ENCODE measurements at regions not wholly inside any gene's neighbourhood (a gene's known extent, or its start where the extent isn't known, plus 50 kb on each side); places are given as distances from the start of the nearest gene placed in this dataset.
"Not testable (repeated sequence)": the region's sequence is repeated elsewhere in the genome, so short reads cannot be mapped to it uniquely, and the experiment has no call there.

- DNase-seq (ENCODE audit: low spot score): no peak
- no peak for TF ChIP-seq CTCF (IDR thresholded peaks at IDR 0.05; ENCODE audit: extremely low read depth, missing control alignments)
These were observed 756.0 kb upstream of the PCDH20 start for GRCh38 chr13:62171697-62172096.

GRCh38 chr13:62168891-62169290 lies 753.2 kb upstream of the PCDH20 start:
- no peak for TF ChIP-seq CTCF (IDR thresholded peaks at IDR 0.05; ENCODE audit: extremely low read depth, missing control alignments)
- no peak for DNase-seq (ENCODE audit: low spot score)

GRCh38 chr13:62167650-62168172 lies 752.1 kb upstream of the PCDH20 start:
- TF ChIP-seq CTCF (IDR thresholded peaks at IDR 0.05; ENCODE audit: extremely low read depth, missing control alignments): no peak
- no peak for DNase-seq (ENCODE audit: low spot score)

- no peak for TF ChIP-seq CTCF (IDR thresholded peaks at IDR 0.05; ENCODE audit: extremely low read depth, missing control alignments)
- no peak for DNase-seq (ENCODE audit: low spot score)
These were observed 747.2 kb upstream of the PCDH20 start for GRCh38 chr13:62162860-62163259.

- DNase-seq (ENCODE audit: low spot score): no peak
- TF ChIP-seq CTCF (IDR thresholded peaks at IDR 0.05; ENCODE audit: extremely low read depth, missing control alignments): no peak
These were observed 742.9 kb upstream of the PCDH20 start for GRCh38 chr13:62158520-62158919.

GRCh38 chr13:62151724-62152123 lies 736.1 kb upstream of the PCDH20 start:
- DNase-seq (ENCODE audit: low spot score): not testable (repeated sequence)

GRCh38 chr13:62142048-62142447 lies 726.4 kb upstream of the PCDH20 start:
- TF ChIP-seq CTCF (IDR thresholded peaks at IDR 0.05; ENCODE audit: extremely low read depth, missing control alignments): no peak
- no peak for DNase-seq (ENCODE audit: low spot score)

GRCh38 chr13:62139597-62139996 lies 723.9 kb upstream of the PCDH20 start:
- no peak for TF ChIP-seq CTCF (IDR thresholded peaks at IDR 0.05; ENCODE audit: extremely low read depth, missing control alignments)
- DNase-seq (ENCODE audit: low spot score): no peak
